ENCODE measurements at regions not wholly inside any gene's neighbourhood (a gene's known extent, or its start where the extent isn't known, plus 50 kb on each side); places are given as distances from the start of the nearest gene placed in this dataset.

GRCh38 chr1:64387389-64388285, 82.3 kb upstream of the CACHD1 start:
- ChIA-PET RAD21 (ENCODE audit: low non-redundant PET in 1 of 2, low total read pairs in 2 of 2, uncharacterized antibody in 2 of 2, unreplicated experiment in 2 of 2) (no interaction called here), POLR2A (no interaction called here), CTCF (no interaction called here)
- Histone ChIP-seq H3K36me3 (ENCODE audit: control insufficient read depth in 1 of 2, insufficient read depth in 2 of 2, low read length in 2 of 2) (no peaks in the 10 kb centered on the region), H3K4me2 (ENCODE audit: low read length) (no peak overlapping the region), H3K27me3 (ENCODE audit: insufficient read depth, low read length) (no peaks in the 10 kb centered on the region), H3K9me2 (ENCODE audit: insufficient read depth) (no peaks in the 10 kb centered on the region), H3K27ac (ENCODE audit: low read depth, low read length) (no peak overlapping the region), H2AFZ (ENCODE audit: low read depth, low read length, poor library complexity, severe bottlenecking) (no peak overlapping the region), H3K9ac (ENCODE audit: low read length) (no peak overlapping the region), H3K4me3 (replicated peaks in 1 of 2; ENCODE audit: low read depth in 1 of 2, low read length in 2 of 2) (no peak overlapping the region), H3K9me3 (ENCODE audit: control insufficient read depth in 1 of 2, insufficient read depth in 1 of 2, low read depth in 1 of 2, low read length in 2 of 2) (no peaks in the 10 kb centered on the region), H3K4me1 (ENCODE audit: control insufficient read depth in 1 of 2, insufficient read depth in 2 of 2, low read length in 2 of 2) (no peaks in the 10 kb centered on the region), H3K79me2 (ENCODE audit: insufficient read depth, low read length) (no peaks in the 10 kb centered on the region), H4K20me1 (ENCODE audit: insufficient read depth) (no peaks in the 10 kb centered on the region)
- DNase-seq (ENCODE audit: low read depth, low spot score): no peak
- TF ChIP-seq CTCF (IDR thresholded peaks at IDR 0.05 in 2 of 3, conservative IDR thresholded peaks at IDR 0.05 in 1 of 3; ENCODE audit: borderline replicate concordance in 1 of 3, insufficient read depth in 1 of 3, low read depth in 2 of 3, low read length in 2 of 3) (no peak), ELF1 (IDR thresholded peaks at IDR 0.05; ENCODE audit: borderline replicate concordance, low read depth) (no peak), SP1 (IDR thresholded peaks at IDR 0.05; ENCODE audit: low read depth) (no peak), ZFX (IDR thresholded peaks at IDR 0.05) (no peak), YY1 (IDR thresholded peaks at IDR 0.05; ENCODE audit: extremely low read depth, insufficient replicate concordance, low read depth, low read length) (no peak), EZH2phosphoT487 (IDR thresholded peaks at IDR 0.05; ENCODE audit: borderline replicate concordance) (no peak), SIN3A (IDR thresholded peaks at IDR 0.05; ENCODE audit: low read depth) (no peak), POLR2A (IDR thresholded peaks at IDR 0.05; ENCODE audit: borderline replicate concordance, extremely low read depth, insufficient read depth, insufficient read length) (no peak), RAD21 (IDR thresholded peaks at IDR 0.05; ENCODE audit: low read depth) (no peak), REST (IDR thresholded peaks at IDR 0.05; ENCODE audit: low read depth) (no peak), EGR1 (IDR thresholded peaks at IDR 0.05; ENCODE audit: low read depth) (no peak), EZH2 (IDR thresholded peaks at IDR 0.05) (no peak), CBX3 (IDR thresholded peaks at IDR 0.05; ENCODE audit: low read depth) (no peak)
- intact Hi-C loops (cut with micrococcal nuclease): no loop called here
- no peak for ATAC-seq
- BruUV-seq (replicated peaks): no TSS peak
